ENCODE measurements at regions not wholly inside any gene's neighbourhood (a gene's known extent, or its start where the extent isn't known, plus 50 kb on each side); places are given as distances from the start of the nearest gene placed in this dataset.

DNA sequence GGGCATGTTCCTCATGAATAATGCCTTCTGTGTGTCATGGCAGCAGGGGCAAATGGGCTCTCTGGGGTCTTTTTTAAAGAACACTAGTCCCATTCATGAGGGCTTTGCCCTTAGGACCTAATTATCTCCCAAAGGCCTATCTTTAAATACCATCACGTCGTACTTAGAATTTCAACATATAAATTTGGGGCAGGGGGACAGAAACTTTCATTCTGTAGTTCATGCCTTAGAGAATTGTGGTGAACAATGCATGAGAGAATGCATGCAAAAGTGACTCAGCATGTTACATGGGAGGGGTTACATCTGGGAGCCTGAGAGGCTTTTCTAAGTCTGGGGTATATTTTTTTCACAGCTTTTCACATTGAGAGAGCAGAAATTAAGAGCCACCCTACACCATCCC is 208.5 kb upstream of the ROPN1 start:
- TF ChIP-seq, protein P1, sequence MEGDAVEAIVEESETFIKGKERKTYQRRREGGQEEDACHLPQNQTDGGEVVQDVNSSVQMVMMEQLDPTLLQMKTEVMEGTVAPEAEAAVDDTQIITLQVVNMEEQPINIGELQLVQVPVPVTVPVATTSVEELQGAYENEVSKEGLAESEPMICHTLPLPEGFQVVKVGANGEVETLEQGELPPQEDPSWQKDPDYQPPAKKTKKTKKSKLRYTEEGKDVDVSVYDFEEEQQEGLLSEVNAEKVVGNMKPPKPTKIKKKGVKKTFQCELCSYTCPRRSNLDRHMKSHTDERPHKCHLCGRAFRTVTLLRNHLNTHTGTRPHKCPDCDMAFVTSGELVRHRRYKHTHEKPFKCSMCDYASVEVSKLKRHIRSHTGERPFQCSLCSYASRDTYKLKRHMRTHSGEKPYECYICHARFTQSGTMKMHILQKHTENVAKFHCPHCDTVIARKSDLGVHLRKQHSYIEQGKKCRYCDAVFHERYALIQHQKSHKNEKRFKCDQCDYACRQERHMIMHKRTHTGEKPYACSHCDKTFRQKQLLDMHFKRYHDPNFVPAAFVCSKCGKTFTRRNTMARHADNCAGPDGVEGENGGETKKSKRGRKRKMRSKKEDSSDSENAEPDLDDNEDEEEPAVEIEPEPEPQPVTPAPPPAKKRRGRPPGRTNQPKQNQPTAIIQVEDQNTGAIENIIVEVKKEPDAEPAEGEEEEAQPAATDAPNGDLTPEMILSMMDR (IDR thresholded peaks at IDR 0.05; ENCODE audit: low read length), result no peak
- TF ChIP-seq EZH2 (optimal IDR thresholded peaks at IDR 0.05; ENCODE audit: low read depth, low read length) (no peak), EZH2phosphoT487 (IDR thresholded peaks at IDR 0.05; ENCODE audit: low read length) (no peak)
